HUES6 (cell line): ENCODE measurements at regions not wholly inside any gene's neighbourhood (a gene's known extent, or its start where the extent isn't known, plus 50 kb on each side); places are given as distances from the start of the nearest gene placed in this dataset.
"Not testable (repeated sequence)": the region's sequence is repeated elsewhere in the genome, so short reads cannot be mapped to it uniquely, and the experiment has no call there.

Source experiments
- H3K27ac ChIP-seq: 2 replicates; pipeline ENCODE4 v1.7.0; 2013; ENCODE audit warnings: low read depth, mild to moderate bottlenecking, low read length, inconsistent platforms
- H3K27me3 ChIP-seq: 2 replicates; pipeline ENCODE4 v1.6.1; 2013; ENCODE audit warnings: low read length; ENCODE audit not compliant: control insufficient read depth, insufficient read depth
- H3K36me3 ChIP-seq: 2 replicates; pipeline ENCODE4 v1.6.1; 2013; ENCODE audit warnings: low read length; ENCODE audit not compliant: control insufficient read depth, insufficient read depth
- H3K4me1 ChIP-seq: 2 replicates; pipeline ENCODE4 v1.6.1; 2013; ENCODE audit warnings: low read length; ENCODE audit not compliant: control insufficient read depth, insufficient read depth
- H3K4me3 ChIP-seq: 2 replicates; pipeline ENCODE4 v1.5.1; 2013; ENCODE audit warnings: low read depth, low read length
- H3K9ac ChIP-seq: one replicate; pipeline ENCODE4 v1.6.1; 2013; ENCODE audit warnings: mild to moderate bottlenecking, low read length
- H3K9me3 ChIP-seq: 2 replicates; pipeline ENCODE4 v1.6.1; 2013; ENCODE audit warnings: low read depth, low read length; ENCODE audit not compliant: control insufficient read depth, insufficient read depth

GRCh38 chr11:86144846-86145245 lies 76.0 kb upstream of the PICALM start:
- H3K27ac ChIP-seq: no peak overlapping the region
- no peaks in the 10 kb centered on the region for H3K27me3 ChIP-seq
- H3K9me3 ChIP-seq: no peaks in the 10 kb centered on the region

GRCh38 chr11:86144087-86144486 lies 75.2 kb upstream of the PICALM start:
- not testable (repeated sequence) for H3K4me1 ChIP-seq, H3K9ac ChIP-seq, H3K36me3 ChIP-seq, H3K27ac ChIP-seq, H3K27me3 ChIP-seq, H3K9me3 ChIP-seq, H3K4me3 ChIP-seq

More at GRCh38 chr11:86144846-86145245, 76.0 kb upstream of the PICALM start:
- H3K4me3 ChIP-seq: no peak overlapping the region
- H3K36me3 ChIP-seq: no peaks in the 10 kb centered on the region
- H3K9ac ChIP-seq: no peak overlapping the region
- peaks cover 6% of the 10 kb centered on the region; the same call in 1 of the 2 replicates for H3K4me1 ChIP-seq

GRCh38 chr11:86143087-86144030 lies 74.5 kb upstream of the PICALM start:
- H3K9me3 ChIP-seq: no peaks in the 10 kb centered on the region
- H3K27ac ChIP-seq: no peak overlapping the region
- no peaks in the 10 kb centered on the region for H3K27me3 ChIP-seq
- no peak overlapping the region for H3K4me3 ChIP-seq
- no peaks in the 10 kb centered on the region for H3K36me3 ChIP-seq
- no peak overlapping the region for H3K9ac ChIP-seq
- peaks cover 2% of the 10 kb centered on the region; the same call in 1 of the 2 replicates for H3K4me1 ChIP-seq

GRCh38 chr11:86142170-86142569 lies 73.3 kb upstream of the PICALM start:
- H3K4me1 ChIP-seq: no peaks in the 10 kb centered on the region
- no peak overlapping the region for H3K9ac ChIP-seq
- no peak overlapping the region for H3K27ac ChIP-seq
- no peaks in the 10 kb centered on the region for H3K27me3 ChIP-seq
- H3K9me3 ChIP-seq: no peaks in the 10 kb centered on the region
- no peak overlapping the region for H3K4me3 ChIP-seq
- no peaks in the 10 kb centered on the region for H3K36me3 ChIP-seq

GRCh38 chr11:86141727-86142126 lies 72.8 kb upstream of the PICALM start:
- no peak overlapping the region for H3K4me3 ChIP-seq
- no peaks in the 10 kb centered on the region for H3K36me3 ChIP-seq
- no peaks in the 10 kb centered on the region for H3K27me3 ChIP-seq
- no peak overlapping the region for H3K9ac ChIP-seq
- H3K4me1 ChIP-seq: no peaks in the 10 kb centered on the region
- H3K27ac ChIP-seq: no peak overlapping the region
- no peaks in the 10 kb centered on the region for H3K9me3 ChIP-seq

- Histone ChIP-seq H3K27me3 (no peaks in the 10 kb centered on the region), H3K4me3 (no peak overlapping the region), H3K27ac (no peak overlapping the region), H3K4me1 (no peaks in the 10 kb centered on the region), H3K9me3 (no peaks in the 10 kb centered on the region), H3K9ac (no peak overlapping the region), H3K36me3 (no peaks in the 10 kb centered on the region)
Measured at GRCh38 chr11:86140334-86140990, 71.6 kb upstream of the PICALM start.

GRCh38 chr11:86138958-86139357 lies 70.1 kb upstream of the PICALM start:
- no peak overlapping the region for H3K4me3 ChIP-seq
- no peaks in the 10 kb centered on the region for H3K9me3 ChIP-seq
- H3K4me1 ChIP-seq: no peaks in the 10 kb centered on the region
- no peak overlapping the region for H3K27ac ChIP-seq
- no peak overlapping the region for H3K9ac ChIP-seq
- H3K36me3 ChIP-seq: no peaks in the 10 kb centered on the region
- H3K27me3 ChIP-seq: no peaks in the 10 kb centered on the region

- H3K27me3 ChIP-seq: no peaks in the 10 kb centered on the region
- H3K4me3 ChIP-seq: no peak overlapping the region
- H3K4me1 ChIP-seq: no peaks in the 10 kb centered on the region
- H3K27ac ChIP-seq: no peak overlapping the region
- H3K9me3 ChIP-seq: no peaks in the 10 kb centered on the region
- H3K36me3 ChIP-seq: no peaks in the 10 kb centered on the region
- H3K9ac ChIP-seq: no peak overlapping the region
Measured at GRCh38 chr11:86136538-86136937, 67.7 kb upstream of the PICALM start.

- no peaks in the 10 kb centered on the region for H3K9me3 ChIP-seq
- no peaks in the 10 kb centered on the region for H3K27me3 ChIP-seq
- H3K4me3 ChIP-seq: no peak overlapping the region
- H3K36me3 ChIP-seq: no peaks in the 10 kb centered on the region
- no peaks in the 10 kb centered on the region for H3K4me1 ChIP-seq
- no peak overlapping the region for H3K27ac ChIP-seq
- H3K9ac ChIP-seq: no peak overlapping the region
Measured at GRCh38 chr11:86135319-86135714, 66.4 kb upstream of the PICALM start.

GRCh38 chr11:86134580-86135318 lies 65.9 kb upstream of the PICALM start:
- no peaks in the 10 kb centered on the region for H3K9me3 ChIP-seq
- H3K27ac ChIP-seq: no peak overlapping the region
- H3K36me3 ChIP-seq: no peaks in the 10 kb centered on the region
- H3K9ac ChIP-seq: no peak overlapping the region
- H3K27me3 ChIP-seq: no peaks in the 10 kb centered on the region
- H3K4me1 ChIP-seq: no peaks in the 10 kb centered on the region
- H3K4me3 ChIP-seq: no peak overlapping the region
